GM21576 (cell line): ENCODE measurements at regions not wholly inside any gene's neighbourhood (a gene's known extent, or its start where the extent isn't known, plus 50 kb on each side); places are given as distances from the start of the nearest gene placed in this dataset.
"Not testable (repeated sequence)": the region's sequence is repeated elsewhere in the genome, so short reads cannot be mapped to it uniquely, and the experiment has no call there.

ENCODE experiments used
- ATAC-seq: cut with Tn5 transposase; IDR thresholded peaks from one replicate; pipeline ENCODE4 v1.9.1; 2021; ENCODE audit warnings: mild to moderate bottlenecking, moderate library complexity; ENCODE audit not compliant: unreplicated experiment

DNA sequence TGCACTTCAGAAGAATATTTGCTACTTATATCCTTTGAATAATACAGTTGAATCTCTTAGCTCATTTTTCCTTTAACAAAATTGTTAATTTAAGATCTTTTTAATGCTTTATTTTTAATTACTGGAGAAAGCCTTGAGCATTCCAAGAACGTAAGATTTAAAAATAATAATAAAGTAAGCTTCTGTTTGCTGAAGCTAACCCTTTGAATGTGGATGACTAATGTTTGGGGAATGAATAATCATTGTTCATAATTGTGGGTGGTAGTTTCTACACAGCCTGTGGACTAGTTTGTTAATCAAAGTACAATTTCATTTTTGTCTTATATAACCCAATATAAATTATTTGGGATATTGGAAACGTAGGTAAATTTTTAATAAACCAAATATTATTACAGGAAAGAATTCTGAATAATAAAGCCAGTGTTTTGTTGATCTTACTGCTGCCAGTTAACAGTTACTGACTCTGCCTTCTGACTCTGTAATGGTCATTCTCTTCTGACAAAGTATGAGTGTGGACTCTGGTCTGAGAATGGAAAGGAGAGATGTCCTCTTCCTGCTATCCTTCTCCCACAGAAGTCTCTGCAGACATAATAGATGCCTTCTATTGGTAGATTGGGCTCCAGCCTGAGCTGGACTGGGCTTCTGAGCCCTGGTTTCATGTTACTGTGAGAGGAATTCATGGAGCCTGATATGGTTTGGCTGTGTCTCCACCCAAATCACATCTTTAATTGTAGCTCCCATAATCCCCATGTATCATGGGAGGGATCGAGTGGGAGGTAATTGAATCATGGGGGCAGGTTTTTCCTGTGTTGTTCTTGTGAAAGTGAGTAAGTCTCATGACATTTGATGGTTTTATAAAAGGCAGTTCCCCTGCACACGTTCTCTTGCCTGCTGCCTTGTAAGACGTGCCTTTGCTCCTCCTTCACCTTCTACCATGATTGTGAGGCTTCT is 292.7 kb upstream of the SLC39A10 start:
- ATAC-seq: no peak

DNA sequence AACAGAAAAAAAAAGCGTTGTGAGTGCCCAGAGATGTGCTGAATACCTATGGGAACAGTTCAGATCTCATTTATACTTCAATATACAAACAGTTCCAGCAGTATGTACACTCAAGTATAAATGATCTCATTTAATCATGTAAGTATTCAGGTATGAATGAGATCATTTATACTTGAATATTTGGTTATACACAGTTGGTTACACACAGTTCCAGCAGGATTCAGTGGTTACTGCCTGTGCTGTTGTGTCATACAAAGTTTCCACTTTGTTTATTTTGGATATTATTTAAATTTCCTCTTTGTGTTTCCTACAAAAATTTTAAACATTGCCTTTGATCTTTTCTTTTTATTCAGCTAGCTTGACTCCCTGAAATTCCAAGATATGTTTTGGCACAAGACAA is 293.5 kb upstream of the SLC39A10 start:
- no peak for ATAC-seq

GRCh38 chr2:195360242-195360641 is 296.8 kb upstream of the SLC39A10 start:
- ATAC-seq: no peak

DNA sequence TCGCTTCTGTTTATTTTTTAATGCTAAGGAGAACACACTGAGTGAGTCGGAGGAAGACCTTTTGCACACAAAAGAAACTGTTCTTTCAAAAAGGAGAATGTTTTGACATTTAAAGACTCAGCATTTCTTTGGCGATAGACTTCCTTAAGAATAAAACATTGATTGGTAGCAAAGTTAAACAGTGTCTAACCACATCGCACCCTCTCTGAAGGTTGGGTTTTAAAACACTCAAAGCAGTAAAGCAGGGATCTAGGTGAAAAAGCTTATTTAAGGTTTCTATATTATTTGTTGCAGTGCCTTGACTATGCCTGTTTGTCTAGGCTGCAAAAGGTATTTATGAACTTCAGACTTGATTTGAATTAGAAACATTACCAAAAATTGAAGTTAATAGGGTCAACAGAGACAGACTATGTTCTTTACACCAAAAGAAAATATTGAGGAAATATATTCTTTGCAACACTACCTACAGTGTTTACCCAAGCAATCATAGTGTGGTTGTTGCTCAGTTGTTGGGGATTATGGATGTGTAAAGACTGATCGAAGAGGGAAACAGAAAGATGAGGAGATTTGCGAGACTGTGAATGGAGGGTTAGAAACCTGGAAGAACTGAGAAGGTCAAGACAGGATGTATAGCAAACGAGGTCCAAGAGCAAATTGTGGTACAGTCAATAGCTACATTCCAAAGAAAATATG is 297.8 kb upstream of the SLC39A10 start:
- ATAC-seq: no peak

DNA sequence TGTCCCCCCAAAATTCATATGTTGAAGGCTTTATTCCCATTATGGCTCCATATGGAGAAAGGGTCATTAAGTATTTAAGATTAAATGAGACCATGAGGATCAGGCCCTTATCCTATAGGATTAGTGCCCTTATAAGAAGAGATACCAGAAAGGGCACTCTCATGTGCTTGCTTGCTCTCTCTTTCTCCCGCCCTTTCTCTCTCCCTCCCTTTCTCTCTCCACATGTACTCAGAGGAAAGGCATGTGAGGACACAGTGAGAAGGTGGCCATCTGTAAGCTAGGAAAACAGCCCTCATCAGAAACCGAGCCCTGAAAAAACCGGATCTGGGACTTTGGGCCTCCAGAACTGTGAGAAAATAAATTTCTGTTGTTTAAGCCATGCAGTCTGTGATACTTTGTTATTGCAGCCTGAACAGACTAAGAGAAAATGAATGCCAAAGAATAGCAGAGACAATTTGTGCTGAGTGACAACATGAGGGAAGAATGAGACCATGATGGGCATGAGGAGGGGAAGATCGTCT is 300.0 kb upstream of the SLC39A10 start:
- no peak for ATAC-seq

- no peak for ATAC-seq
These were observed 301.0 kb upstream of the SLC39A10 start for GRCh38 chr2:195356026-195356425.

DNA sequence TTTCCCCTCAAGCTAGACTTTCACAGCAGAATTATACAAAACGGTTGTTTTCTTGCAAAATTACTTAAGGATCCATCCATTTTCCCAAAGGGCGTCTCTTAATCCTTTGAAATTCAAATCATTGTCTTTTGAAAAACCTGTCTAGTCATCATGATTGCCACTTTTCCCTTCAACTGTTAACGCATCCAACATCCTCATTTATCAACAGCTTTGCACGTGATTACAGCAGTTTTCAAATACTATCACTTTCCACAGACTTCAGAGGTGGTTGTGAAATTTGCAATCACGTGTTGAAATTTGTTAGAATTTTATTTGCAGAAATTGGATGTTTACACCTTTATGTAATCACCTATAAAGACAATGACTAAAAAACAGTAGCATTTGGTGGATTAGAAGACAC is 304.4 kb upstream of the SLC39A10 start:
- no peak for ATAC-seq

DNA sequence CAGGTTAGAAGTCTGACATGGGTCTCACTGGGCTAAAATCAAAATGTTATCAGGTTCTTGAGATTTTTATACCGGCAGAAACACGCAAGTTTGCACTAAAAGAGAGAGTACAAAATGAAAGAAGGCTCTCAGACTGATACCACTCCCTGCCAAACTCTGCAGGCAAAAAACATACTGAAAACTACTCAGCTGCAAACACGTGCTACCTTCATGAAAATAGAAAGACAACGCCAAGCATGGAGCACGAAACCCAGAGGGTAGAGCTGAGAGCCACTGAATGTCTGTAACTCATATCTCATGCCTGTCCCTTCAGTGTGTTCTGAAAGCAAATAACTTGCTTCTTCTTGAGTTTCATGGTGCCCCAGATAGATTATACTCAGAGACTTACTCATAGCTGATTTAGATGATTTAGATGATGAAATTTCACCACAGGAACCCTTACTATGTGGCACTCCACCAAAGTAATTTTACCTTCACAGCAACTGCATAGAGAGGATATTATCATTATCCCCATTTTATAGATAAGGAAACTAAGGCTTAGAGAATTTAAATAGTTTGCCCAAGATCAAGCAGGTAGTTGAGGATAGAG is 313.0 kb upstream of the SLC39A10 start:
- no peak for ATAC-seq

- no peak for ATAC-seq
These were observed 313.5 kb upstream of the SLC39A10 start for GRCh38 chr2:195343540-195343939.

DNA sequence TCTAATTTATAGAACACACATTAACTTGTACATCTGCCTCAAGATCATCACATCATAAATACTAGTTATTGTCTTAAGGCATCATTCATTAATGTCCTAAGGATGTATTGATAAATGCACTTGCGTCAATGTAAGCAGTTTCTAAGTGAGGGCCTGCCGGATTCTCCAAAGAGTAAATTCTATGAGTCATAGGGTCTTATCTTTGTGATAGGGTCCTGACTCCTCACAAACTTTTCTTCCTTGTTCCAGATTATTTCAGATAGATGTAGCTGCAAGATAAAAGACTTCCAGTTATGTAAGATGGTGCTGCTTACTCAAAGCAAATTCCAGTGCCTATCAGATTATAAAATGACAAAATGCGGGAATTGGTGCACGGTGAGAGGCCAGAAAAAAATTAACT is 315.0 kb upstream of the SLC39A10 start:
- ATAC-seq: no peak

GRCh38 chr2:195338856-195339255 is 318.2 kb upstream of the SLC39A10 start:
- no peak for ATAC-seq

DNA sequence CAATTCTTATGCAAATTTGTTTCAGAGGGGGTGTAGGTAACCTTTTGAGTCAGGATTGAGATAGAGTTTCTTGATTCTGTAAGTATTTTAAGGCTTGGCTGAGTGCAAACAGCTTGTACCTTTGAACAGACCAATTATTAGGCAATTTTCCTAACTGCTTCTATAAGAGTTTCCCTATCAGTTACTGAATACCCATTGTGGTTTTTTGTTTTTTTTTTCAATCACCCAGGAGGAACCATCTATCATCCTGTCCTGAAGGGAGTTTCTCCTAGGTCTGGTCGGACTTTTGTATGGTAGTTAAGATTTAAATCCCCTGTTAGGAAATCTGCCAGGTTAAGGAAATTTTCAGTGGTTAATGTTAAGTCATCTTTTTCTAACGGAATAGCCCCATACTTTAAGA is 319.4 kb upstream of the SLC39A10 start:
- ATAC-seq: no peak

GRCh38 chr2:195333869-195334268 is 323.2 kb upstream of the SLC39A10 start:
- ATAC-seq: no peak

DNA sequence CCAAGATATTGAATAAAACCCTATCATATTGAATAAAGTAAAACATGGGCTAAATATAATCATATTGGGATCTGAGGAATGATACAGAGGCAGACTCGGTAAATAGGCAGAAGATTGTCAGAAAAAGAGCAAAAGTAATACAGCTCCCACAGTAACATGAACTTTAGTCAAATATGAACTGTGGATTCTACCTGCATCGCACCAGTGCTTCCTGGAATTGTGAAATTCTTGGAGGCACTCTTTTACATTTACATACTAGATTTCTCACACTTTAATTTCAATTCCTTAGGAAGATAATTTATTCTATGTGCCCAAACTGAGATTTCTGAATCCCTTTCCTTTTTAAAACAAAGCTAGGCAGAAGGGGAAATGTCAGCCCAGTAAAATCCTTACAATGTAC is 325.1 kb upstream of the SLC39A10 start:
- no peak for ATAC-seq

- ATAC-seq: no peak
These were observed 325.9 kb upstream of the SLC39A10 start for GRCh38 chr2:195331129-195331528.

- no peak for ATAC-seq
These were observed 326.5 kb upstream of the SLC39A10 start for GRCh38 chr2:195330513-195330956.

- ATAC-seq: not testable (repeated sequence)
These were observed 327.2 kb upstream of the SLC39A10 start for GRCh38 chr2:195329784-195330183.

DNA sequence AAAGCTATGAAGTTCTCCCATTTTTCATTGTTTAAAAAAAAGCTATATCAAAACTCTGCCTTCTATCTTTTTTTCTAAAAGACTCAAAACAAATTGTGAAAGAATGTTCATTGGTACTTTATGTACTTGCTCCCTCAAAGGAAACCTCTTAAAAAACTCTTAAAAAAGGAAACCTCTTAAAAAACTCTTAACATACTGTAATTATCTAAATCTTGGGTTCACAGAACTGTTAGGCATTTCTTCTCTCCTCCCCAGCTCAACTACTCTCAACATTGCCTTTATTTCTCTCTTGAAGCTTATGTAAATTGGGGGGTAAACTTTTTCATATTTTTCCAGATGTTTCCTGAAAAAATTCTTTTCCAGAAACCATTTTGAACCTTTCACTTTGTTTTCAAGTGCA is 330.5 kb upstream of the SLC39A10 start:
- ATAC-seq: no peak

DNA sequence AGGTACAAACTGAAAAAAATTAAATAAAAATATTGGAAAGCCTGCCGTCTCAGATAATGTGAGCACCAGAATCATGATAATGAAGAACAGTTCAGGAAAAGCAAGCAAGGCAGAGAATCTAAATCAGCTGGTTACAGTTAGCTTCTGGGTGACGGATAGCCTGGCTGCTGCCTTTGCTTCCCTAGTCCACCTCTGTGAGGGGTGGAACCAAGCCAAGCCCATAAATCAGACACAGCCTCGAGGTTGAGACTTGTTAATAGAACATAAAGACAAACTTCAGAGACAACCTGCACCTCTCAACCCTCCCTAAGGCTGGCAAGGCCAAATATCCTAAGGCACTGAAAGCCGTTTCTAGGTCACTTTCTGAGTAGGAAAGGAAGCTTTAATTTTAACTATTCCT is 334.7 kb upstream of the SLC39A10 start:
- ATAC-seq: no peak

GRCh38 chr2:195320413-195320973 is 336.5 kb upstream of the SLC39A10 start:
- peak; percentile 57 for ATAC-seq
